Small intestine (tissue), 7 donors: ENCODE measurements at regions not wholly inside any gene's neighbourhood (a gene's known extent, or its start where the extent isn't known, plus 50 kb on each side); places are given as distances from the start of the nearest gene placed in this dataset.

Experiments
- DNase-seq, 2 donors: peaks; one replicate each; pipeline versions ENCODE4 v3.0.0 to v3.0.0-alpha.2; 2013
- FAIRE-seq: peaks from 2 replicates; lab custom pipeline; 2012; peaks lifted over from hg19 to GRCh38; lab: Jason Lieb, UNC
- H3K27ac ChIP-seq, 3 donors: one replicate each; pipeline ENCODE4 v1.5.1; 2013; ENCODE audit warnings: low read length in 2 of 3, mild to moderate bottlenecking in 2 of 3, control low read depth in 1 of 3, inconsistent platforms in 1 of 3, low read depth in 1 of 3, moderate library complexity in 1 of 3
- H3K27me3 ChIP-seq, 3 donors: one replicate each; pipeline ENCODE4 v1.6.1; 2013; ENCODE audit warnings: low read length in 3 of 3, inconsistent platforms in 1 of 3; ENCODE audit not compliant: control insufficient read depth in 3 of 3, insufficient read depth in 3 of 3
- H3K36me3 ChIP-seq, 3 donors: one replicate each; pipeline ENCODE4 v1.6.1; 2013; ENCODE audit warnings: low read length in 3 of 3, inconsistent platforms in 1 of 3, low read depth in 1 of 3, mild to moderate bottlenecking in 1 of 3, moderate library complexity in 1 of 3; ENCODE audit not compliant: control insufficient read depth in 3 of 3, insufficient read depth in 2 of 3
- H3K4me1 ChIP-seq, 3 donors: one replicate each; pipeline ENCODE4 v1.6.1; 2013; ENCODE audit warnings: low read length in 2 of 3, inconsistent platforms in 1 of 3, low read depth in 1 of 3, mild to moderate bottlenecking in 1 of 3, moderate library complexity in 1 of 3; ENCODE audit not compliant: control insufficient read depth in 3 of 3, insufficient read depth in 2 of 3
- H3K4me3 ChIP-seq, 3 donors: one replicate each; pipeline ENCODE4 v1.5.1; 2013; ENCODE audit warnings: low read length in 3 of 3, control low read depth in 1 of 3, inconsistent platforms in 1 of 3, low read depth in 1 of 3, mild to moderate bottlenecking in 1 of 3, moderate library complexity in 1 of 3
- H3K9me3 ChIP-seq, 2 donors: one replicate each; pipeline ENCODE4 v1.6.1; 2013; ENCODE audit warnings: low read depth in 1 of 2, low read length in 1 of 2; ENCODE audit not compliant: control insufficient read depth in 2 of 2, insufficient read depth in 1 of 2
- WGBS, 3 donors: extraction: QIAGEN DNeasy Blood & Tissue Kit; methylation state at CpG; one replicate each; pipeline ENCODE4 v1.1.7; 2013; 5-methylcytosine and 5-hydroxymethylcytosine counted together
- donor health status: healthy with polysubstance abuse.
- donor health status: control.
- donor health status: control.
- donor health status: Bipolar disorder and iron deficiency.
- donor health status: healthy.

DNA sequence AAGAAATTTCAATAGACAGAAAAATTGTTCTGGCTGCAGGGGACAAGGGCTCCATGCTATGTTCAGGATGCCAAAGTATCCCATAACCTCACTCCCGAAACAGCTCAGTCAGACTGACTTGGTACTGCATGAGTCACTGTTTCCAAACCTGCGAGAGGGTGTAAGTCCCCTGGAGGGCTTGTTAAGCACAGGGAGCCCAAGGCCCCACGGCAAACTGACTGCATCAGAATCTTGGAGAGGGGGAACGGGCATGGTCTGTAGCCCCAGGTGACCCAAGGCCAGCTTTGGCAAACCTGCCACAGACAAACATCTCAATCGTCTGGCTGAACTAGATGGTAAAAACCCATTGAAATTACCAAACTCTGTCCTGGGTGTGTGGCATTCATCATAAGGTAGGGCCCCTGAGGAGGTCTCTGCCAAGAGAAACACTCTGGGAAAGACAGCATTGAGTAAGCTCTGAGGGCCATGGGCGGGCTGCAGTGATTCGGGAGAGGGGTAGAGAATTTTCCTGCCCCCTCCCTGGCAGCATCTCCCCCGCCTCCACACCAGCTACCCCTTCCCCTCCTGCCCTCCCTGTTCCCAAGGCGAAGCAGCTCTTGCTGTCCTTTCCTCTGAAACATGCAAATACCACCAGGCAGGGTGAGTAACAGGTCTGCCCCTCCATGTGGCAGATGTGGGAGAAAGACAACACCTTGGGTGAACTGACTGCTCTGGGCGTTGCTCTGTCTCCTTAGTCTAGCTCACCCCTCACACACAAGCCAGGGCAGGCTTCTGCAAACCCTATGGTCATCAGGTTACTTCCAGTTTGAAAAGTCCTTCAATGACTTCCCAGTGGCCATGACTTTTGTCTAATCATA lies 274.7 kb upstream of the SIX2 start:
- H3K4me3 ChIP-seq: no peak overlapping the region
- FAIRE-seq (no peak), DNase-seq (no peak)
- H3K27ac ChIP-seq: no peak overlapping the region
- peaks cover 0 to 3% (median 0%) of the 10 kb centered on the region in 3 donors for H3K27me3 ChIP-seq
- no peaks in the 10 kb centered on the region for H3K36me3 ChIP-seq
- no peaks in the 10 kb centered on the region for H3K9me3 ChIP-seq
- WGBS, 3 donors: 77 to 88% (median 87%) methylated on average over 9 to 10 of the region's 10 CpGs
- no peaks in the 10 kb centered on the region for H3K4me1 ChIP-seq

DNA sequence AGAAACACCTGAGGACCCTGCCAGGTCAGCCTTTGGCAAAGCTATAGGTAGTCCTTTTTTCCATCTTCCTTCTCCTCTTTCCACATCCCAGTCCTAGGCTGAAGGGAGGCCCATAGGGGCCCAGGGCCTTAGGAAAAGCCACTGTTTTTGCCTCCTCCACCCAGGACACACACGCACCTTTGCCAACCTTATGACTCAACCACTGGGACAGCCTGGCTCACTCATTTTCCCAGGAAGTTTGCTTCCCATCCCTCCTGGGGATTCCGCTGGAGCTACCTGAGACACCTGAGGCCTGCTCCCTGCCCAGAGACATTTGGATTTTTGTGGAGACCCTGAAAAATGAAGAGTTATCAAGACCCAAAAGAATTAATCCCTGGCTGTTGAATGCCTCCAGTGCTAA lies 273.4 kb upstream of the SIX2 start:
- Histone ChIP-seq H3K27me3 (peaks cover 0 to 3% (median 0%) of the 10 kb centered on the region in 3 donors), H3K9me3 (no peaks in the 10 kb centered on the region), H3K36me3 (no peaks in the 10 kb centered on the region), H3K27ac (no peak overlapping the region), H3K4me3 (no peak overlapping the region), H3K4me1 (no peaks in the 10 kb centered on the region)
- WGBS, 3 donors: 87 to 95% (median 94%) methylated on average over 2 of the region's 2 CpGs
- FAIRE-seq (no peak), DNase-seq (no peak)

DNA sequence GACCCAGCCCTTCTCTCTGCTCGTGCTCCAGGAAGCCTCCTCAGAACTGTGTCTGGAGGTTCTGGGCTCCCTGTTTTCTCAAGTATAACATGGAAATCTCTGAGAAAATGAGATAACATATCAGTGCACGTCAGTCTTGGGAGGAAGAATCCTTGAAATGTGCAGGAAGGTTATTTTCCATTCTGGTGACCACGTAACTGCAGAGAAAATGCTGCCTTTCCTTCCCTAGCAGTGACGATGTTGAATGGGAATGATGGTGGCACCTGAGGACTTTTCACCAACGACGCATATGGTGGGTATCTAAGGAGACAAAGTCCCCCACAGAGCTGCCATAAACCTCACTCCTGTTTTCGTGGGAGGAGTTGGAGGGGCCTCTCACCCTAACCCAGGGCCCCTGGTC lies 272.1 kb upstream of the SIX2 start:
- Histone ChIP-seq H3K27ac (no peak overlapping the region), H3K4me1 (no peaks in the 10 kb centered on the region), H3K36me3 (no peaks in the 10 kb centered on the region), H3K27me3 (no peaks in the 10 kb centered on the region), H3K4me3 (no peak overlapping the region), H3K9me3 (no peaks in the 10 kb centered on the region)
- FAIRE-seq: no peak
- no peak for DNase-seq
- WGBS, 3 donors: 74 to 82% (median 82%) methylated on average over 7 of the region's 7 CpGs

DNA sequence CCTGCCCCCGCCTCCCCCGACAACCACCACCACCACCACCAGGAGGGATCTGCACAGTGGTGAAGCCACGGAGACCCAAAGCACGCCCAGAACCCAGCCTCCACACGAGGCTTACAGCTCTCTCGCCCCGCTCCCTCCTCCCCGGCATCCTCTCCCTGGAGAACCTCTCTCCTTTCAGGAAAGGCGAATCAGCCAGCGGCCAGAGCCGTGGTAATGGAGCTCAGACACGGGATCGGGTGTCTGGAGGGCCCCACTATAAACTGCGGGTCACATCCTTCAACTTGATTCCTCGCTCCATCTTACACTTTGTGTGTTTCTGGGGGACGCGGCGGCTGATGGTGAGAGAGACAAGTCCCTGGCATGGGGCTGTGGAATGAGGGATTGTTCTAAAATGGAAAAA lies 271.5 kb upstream of the SIX2 start:
- FAIRE-seq (no peak), DNase-seq (no peak)
- peaks cover 0 to 3% (median 0%) of the 10 kb centered on the region in 3 donors for H3K4me1 ChIP-seq
- no peaks in the 10 kb centered on the region for H3K9me3 ChIP-seq
- no peak overlapping the region for H3K4me3 ChIP-seq
- 89 to 96% (median 94%) methylated on average over 18 of the region's 18 CpGs for WGBS, 3 donors
- H3K27ac ChIP-seq: no peak overlapping the region
- no peaks in the 10 kb centered on the region for H3K27me3 ChIP-seq
- H3K36me3 ChIP-seq: no peaks in the 10 kb centered on the region

DNA sequence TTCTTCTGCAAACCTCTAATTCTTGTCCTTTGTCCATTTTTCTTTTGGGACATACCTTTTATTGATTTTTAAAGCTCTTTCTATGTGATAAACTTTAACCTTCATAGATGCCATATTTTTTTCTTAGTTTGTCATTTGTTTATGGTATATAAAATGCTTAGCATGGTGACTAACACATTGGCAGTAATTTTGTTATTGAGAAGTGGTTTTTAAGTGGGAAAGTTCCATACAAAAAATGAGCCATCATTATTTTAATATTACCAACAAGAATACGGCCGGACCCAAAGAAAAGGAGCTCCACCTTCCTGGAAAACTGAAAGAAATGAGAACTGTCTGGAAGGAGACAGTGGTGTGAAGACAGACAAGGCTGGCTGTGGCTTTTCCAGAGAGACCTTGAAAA lies 270.1 kb upstream of the SIX2 start:
- DNase-seq: no peak
- Histone ChIP-seq H3K27ac (no peak overlapping the region), H3K9me3 (no peaks in the 10 kb centered on the region), H3K36me3 (no peaks in the 10 kb centered on the region), H3K27me3 (no peaks in the 10 kb centered on the region), H3K4me1 (peaks cover 0 to 13% (median 0%) of the 10 kb centered on the region in 3 donors), H3K4me3 (no peak overlapping the region)
- WGBS, 3 donors: 71 to 88% (median 81%) methylated on average over 2 of the region's 2 CpGs
- no peak for FAIRE-seq

DNA sequence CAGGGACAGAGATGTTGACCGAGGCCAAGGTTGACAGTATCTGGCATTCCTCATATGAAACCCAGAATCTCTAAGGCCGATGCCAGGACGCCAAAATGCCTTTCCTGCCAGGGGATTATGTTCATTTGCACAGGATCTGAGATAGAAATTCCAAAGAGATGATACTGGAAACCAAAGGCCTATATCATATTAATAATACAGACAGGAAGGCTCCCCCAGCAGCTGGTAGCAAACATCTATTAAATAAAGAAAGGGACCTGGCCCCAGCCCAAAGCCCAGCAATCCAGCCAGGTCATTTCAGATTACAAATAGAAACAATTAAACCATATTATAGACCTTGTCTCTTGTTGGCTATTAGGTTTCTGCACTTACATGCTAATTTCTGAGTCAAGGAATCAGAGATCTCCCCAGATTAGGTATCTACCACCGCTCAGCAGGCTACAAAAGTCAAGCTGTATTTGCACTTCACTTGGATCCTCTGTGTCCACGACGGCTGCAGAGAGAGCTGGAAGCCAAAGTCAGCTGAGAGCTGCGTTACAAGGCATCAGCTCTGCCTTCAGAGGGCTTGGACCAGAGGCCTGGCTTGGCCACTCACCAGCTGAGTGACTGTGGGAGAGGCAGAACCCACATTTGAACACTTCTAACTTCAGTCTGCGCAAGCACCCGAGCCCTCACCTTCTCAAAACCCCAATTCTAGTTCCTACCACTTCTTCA lies 269.3 kb upstream of the SIX2 start:
- Histone ChIP-seq H3K27me3 (no peaks in the 10 kb centered on the region), H3K4me1 (peaks cover 0 to 18% (median 0%) of the 10 kb centered on the region in 3 donors), H3K27ac (no peak overlapping the region), H3K4me3 (no peak overlapping the region), H3K36me3 (no peaks in the 10 kb centered on the region), H3K9me3 (no peaks in the 10 kb centered on the region)
- DNase-seq (no peak), FAIRE-seq (no peak)
- 79 to 89% (median 84%) methylated on average over 9 of the region's 9 CpGs for WGBS, 3 donors

DNA sequence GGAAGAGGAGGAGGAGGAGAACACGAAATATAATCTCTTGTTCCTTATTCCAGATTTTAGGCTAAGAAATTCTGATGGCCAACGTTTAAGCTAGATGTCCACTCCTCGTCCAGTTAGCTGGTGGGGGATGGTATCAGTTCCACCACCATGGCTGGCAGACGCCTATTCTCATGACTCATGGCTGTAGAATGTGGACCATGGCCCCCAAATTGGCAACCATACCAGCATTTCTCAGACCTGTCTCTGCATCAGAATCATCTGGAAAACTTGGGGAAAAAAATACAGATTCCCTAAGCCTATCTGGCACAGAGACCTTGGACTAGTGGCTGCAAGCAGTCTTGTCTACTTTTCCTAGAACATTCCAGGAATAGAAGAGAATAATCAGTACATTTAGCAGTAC lies 267.7 kb upstream of the SIX2 start:
- FAIRE-seq (no peak), DNase-seq (no peak)
- H3K9me3 ChIP-seq: no peaks in the 10 kb centered on the region
- H3K27ac ChIP-seq: no peak overlapping the region
- H3K27me3 ChIP-seq: no peaks in the 10 kb centered on the region
- H3K4me1 ChIP-seq: peaks cover 0 to 27% (median 0%) of the 10 kb centered on the region in 3 donors
- H3K4me3 ChIP-seq: no peak overlapping the region
- no peaks in the 10 kb centered on the region for H3K36me3 ChIP-seq
- 51 to 76% (median 68%) methylated on average over 4 of the region's 4 CpGs for WGBS, 3 donors

DNA sequence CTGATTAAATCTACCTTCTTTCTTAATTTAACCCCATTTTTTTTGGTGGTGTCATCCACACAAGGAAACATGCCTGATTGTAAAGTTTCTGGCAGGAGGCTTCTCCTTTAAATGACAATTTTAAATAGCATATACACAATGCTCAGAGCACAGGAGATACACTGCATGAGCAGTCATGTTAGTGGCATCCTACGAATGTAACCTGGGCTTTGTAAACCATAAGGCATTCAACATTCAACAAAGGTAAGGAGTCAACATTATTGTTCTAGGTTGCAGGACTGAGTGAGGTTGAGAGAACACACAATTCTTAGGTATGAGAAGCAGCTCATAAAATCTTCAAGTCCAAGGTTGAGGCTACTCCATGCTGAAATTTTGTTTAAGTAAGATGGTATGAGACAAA lies 266.6 kb upstream of the SIX2 start:
- FAIRE-seq: no peak
- 91 to 97% (median 95%) methylated on average over 1 of the region's 1 CpG for WGBS, 3 donors

More for the DNA sequence above, 266.6 kb upstream of the SIX2 start:
- Histone ChIP-seq H3K27me3 (no peaks in the 10 kb centered on the region), H3K9me3 (no peaks in the 10 kb centered on the region), H3K27ac (peak overlapping the region in 1 of 3 donors; percentile 55), H3K4me1 (peaks cover 0 to 27% (median 0%) of the 10 kb centered on the region in 3 donors), H3K4me3 (no peak overlapping the region), H3K36me3 (no peaks in the 10 kb centered on the region)
- no peak for DNase-seq
